Esophagus muscularis mucosa (tissue), 4 donors: ENCODE measurements at regions not wholly inside any gene's neighbourhood (a gene's known extent, or its start where the extent isn't known, plus 50 kb on each side); places are given as distances from the start of the nearest gene placed in this dataset.
A peak's percentile ranks its signal among the peaks of the same experiment; 100 is the strongest.
"Not testable (repeated sequence)": the region's sequence is repeated elsewhere in the genome, so short reads cannot be mapped to it uniquely, and the experiment has no call there.

ENCODE experiments used
- DNase-seq: peaks from one replicate; pipeline ENCODE4 v3.0.0-alpha.2; 2017; ENCODE audit errors: extremely low spot score
- H3K27ac ChIP-seq, 4 donors: fragments of 200-600 bp; sonication (generic); replicated peaks in 1 of 4; 1 replicate in 3 of 4; 2 replicates in 1 of 4; pipeline ENCODE4 v1.5.1; 2016 to 2019; ENCODE audit warnings: mild to moderate bottlenecking in 1 of 4
- H3K27me3 ChIP-seq, 4 donors: fragments of 200-600 bp; sonication (generic); one replicate each; pipeline versions ENCODE4 v1.5.1 to v1.6.0; 2016 to 2019
- H3K36me3 ChIP-seq, 4 donors: fragments of 200-600 bp; sonication (generic); one replicate each; pipeline ENCODE4 v1.5.1; 2016 to 2019
- H3K4me1 ChIP-seq, 4 donors: fragments of 200-600 bp; sonication (generic); one replicate each; pipeline ENCODE4 v1.5.1; 2016 to 2019
- H3K4me3 ChIP-seq, 4 donors: fragments of 200-600 bp; sonication (generic); 1 replicate in 2 of 4; 2 replicates in 2 of 4; pipeline ENCODE4 v1.5.1; 2016 to 2019; ENCODE audit warnings: mild to moderate bottlenecking in 4 of 4, moderate library complexity in 1 of 4
- H3K9me3 ChIP-seq, 4 donors: fragments of 200-600 bp; sonication (generic); 1 replicate in 3 of 4; 2 replicates in 1 of 4; pipeline ENCODE4 v1.5.1; 2016 to 2019
- CTCF ChIP-seq, 3 experiments: fragments of 200-600 bp in 2 of 3; fragments of 450-650 bp in 1 of 3; sonication (generic) in 2 of 3; IDR thresholded peaks; one replicate each; pipeline ENCODE4 v1.5.1; 2017 to 2019; ENCODE audit warnings: antibody characterized with exemption in 3 of 3, mild to moderate bottlenecking in 2 of 3, moderate library complexity in 1 of 3
- WGBS: methylation state at CpG from one replicate; pipeline ENCODE4 v1.1.5; 2018; 5-methylcytosine and 5-hydroxymethylcytosine counted together
- intact Hi-C: fragments of 100-400 bp; cut with DNase I; formaldehyde crosslinking; loops from one replicate; pipeline ENCODE4 v1.15.1; 2023
- small RNA-seq, 3 donors: library from RNA; depleted of rRNA; stranded (forward); fragments of <200 nt; gene quantifications; one replicate each; pipeline ENCODE3, GENCODE V24; 2016

DNA sequence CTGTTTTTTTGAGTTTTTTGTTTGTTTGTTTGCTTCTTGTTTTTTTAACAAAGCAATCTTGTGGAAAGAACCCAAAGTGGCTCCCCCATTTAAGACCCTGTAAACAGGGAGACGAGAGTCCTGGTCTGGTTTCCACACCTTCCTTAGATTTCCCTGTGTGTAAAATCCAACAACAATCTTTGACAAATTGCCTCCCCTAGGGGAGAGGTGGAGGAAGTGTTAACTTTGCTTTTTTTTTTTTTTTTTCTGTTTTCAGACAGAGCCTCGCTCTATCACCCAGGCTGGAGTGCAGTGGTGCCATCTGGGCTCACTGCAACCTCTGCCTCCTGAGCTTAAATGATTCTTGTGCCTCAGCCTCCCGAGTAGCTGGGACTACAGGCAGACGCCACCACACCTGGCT, 136.0 kb downstream of the OTOP1 start:
- H3K27ac ChIP-seq, DNase-seq, intact Hi-C loops, H3K4me1 ChIP-seq, H3K4me3 ChIP-seq, H3K36me3 ChIP-seq, H3K9me3 ChIP-seq: not testable (repeated sequence)
- 30% methylated on average over 4 of the region's 4 CpGs for WGBS
- peaks cover 0 to 10% (median 0%) of the 10 kb centered on the region in 4 donors for H3K27me3 ChIP-seq

DNA sequence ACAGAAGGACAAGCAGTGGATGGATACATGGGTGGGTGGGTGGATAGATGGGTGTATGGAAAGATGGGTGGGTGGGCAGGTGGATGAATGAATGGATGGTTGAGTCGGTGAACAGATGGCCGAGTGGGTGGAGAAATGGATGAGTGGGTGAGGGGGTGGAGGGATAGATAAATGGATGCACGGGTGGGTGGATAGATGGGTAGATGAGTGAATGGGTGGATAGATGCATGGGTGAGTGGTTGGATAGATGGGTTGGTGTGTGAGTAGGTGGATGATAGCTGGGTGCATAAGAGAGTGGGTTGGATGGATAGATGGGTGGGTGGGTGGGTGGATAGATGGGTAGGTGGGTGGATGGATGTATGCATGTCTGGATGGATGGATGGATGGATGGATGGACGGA, 134.6 kb downstream of the OTOP1 start:
- 55% methylated on average over 4 of the region's 4 CpGs for WGBS
- H3K4me3 ChIP-seq, intact Hi-C loops, H3K4me1 ChIP-seq, H3K36me3 ChIP-seq, H3K27ac ChIP-seq, DNase-seq, H3K9me3 ChIP-seq: not testable (repeated sequence)
- H3K27me3 ChIP-seq: peaks cover 0 to 10% (median 0%) of the 10 kb centered on the region in 4 donors

DNA sequence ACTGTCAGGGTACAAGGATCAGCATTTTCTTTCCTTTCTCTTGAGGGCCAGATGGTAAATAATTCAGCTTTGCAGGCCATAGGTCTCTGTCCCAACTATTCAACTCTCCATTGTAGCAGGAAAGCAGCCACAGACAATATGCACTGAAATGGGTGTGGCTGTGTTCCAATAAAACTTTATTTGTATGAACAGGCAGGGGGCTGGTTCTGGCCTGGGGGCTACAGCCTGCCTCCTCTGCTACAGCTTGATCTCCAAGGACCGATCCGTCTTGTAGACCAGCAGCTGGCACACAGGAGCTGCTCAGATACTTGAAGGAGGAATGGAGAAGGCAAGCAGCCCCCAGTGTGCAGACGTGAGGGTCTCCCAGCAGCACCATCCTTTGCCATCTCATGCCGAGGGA, 127.1 kb downstream of the OTOP1 start:
- H3K27me3 ChIP-seq, H3K36me3 ChIP-seq, intact Hi-C loops, H3K4me3 ChIP-seq, H3K27ac ChIP-seq, H3K9me3 ChIP-seq, DNase-seq, H3K4me1 ChIP-seq: not testable (repeated sequence)
- 31% methylated on average over 2 of the region's 4 CpGs for WGBS

- Histone ChIP-seq H3K4me3 (peak overlapping the region; percentile 47 to 60 (median 50)), H3K27me3 (peaks cover 0 to 45% (median 0%) of the 10 kb centered on the region in 4 donors), H3K4me1 (peaks cover 0 to 13% (median 9%) of the 10 kb centered on the region in 4 donors)
- intact Hi-C loops, DNase-seq, H3K27ac ChIP-seq, H3K9me3 ChIP-seq, H3K36me3 ChIP-seq: not testable (repeated sequence)
- WGBS: no CpG with 5 or more reads among the region's 36 CpGs
Observed at GRCh38 chr4:4106923-4107322, 119.8 kb downstream of the OTOP1 start.

- WGBS: 39% methylated on average over 6 of the region's 52 CpGs
- DNase-seq, intact Hi-C loops, H3K9me3 ChIP-seq, H3K27ac ChIP-seq, H3K36me3 ChIP-seq: not testable (repeated sequence)
- peak; percentile 63 to 81 (median 66) for TF ChIP-seq CTCF (IDR thresholded peaks at IDR 0.05)
- Histone ChIP-seq H3K4me1 (peaks cover 0 to 13% (median 9%) of the 10 kb centered on the region in 4 donors), H3K27me3 (peaks cover 0 to 45% (median 0%) of the 10 kb centered on the region in 4 donors), H3K4me3 (peak overlapping the region; percentile 47 to 60 (median 50))
Observed at GRCh38 chr4:4107411-4108107, 119.2 kb downstream of the OTOP1 start.

DNA sequence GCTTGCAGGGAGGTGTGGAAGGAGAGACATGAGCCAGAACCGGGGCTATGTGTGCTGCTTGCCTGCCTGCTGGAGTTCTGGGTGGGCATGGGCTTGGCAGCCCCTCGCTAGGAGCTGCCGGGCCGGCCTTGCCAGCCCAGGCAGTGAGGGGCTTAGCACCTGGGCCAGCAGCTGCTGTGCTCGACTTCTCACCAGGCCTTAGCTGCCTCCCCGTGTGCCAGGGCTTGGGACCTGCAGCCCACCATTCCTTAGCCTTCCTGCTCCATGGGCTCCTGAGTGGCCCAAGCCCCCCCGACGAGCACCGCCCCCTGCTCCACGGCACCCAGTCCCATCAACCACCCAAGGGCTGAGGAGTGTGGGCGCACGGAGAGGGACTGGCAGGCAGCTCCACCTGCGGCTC, 111.3 kb downstream of the OTOP1 start:
- H3K4me3 ChIP-seq, H3K4me1 ChIP-seq, H3K27ac ChIP-seq, H3K27me3 ChIP-seq, H3K36me3 ChIP-seq, intact Hi-C loops, DNase-seq, H3K9me3 ChIP-seq: not testable (repeated sequence)
- 100% methylated on average over 5 of the region's 13 CpGs for WGBS

GRCh38 chr4:4116901-4117300, 109.8 kb downstream of the OTOP1 start:
- intact Hi-C loops, H3K4me1 ChIP-seq, H3K36me3 ChIP-seq, H3K27ac ChIP-seq, DNase-seq, H3K27me3 ChIP-seq, H3K4me3 ChIP-seq, H3K9me3 ChIP-seq: not testable (repeated sequence)
- no CpG with 5 or more reads among the region's 1 CpG for WGBS

- H3K27me3 ChIP-seq: peaks cover 0 to 18% (median 0%) of the 10 kb centered on the region in 4 donors
- H3K36me3 ChIP-seq, H3K27ac ChIP-seq, H3K4me3 ChIP-seq, DNase-seq, intact Hi-C loops, H3K9me3 ChIP-seq, H3K4me1 ChIP-seq: not testable (repeated sequence)
- WGBS: no CpG with 5 or more reads among the region's 8 CpGs
Observed at GRCh38 chr4:4134368-4134767, 92.4 kb downstream of the OTOP1 start.

GRCh38 chr4:4136621-4137020, 90.1 kb downstream of the OTOP1 start:
- DNase-seq: not testable (repeated sequence)
- WGBS: no CpG with 5 or more reads among the region's 9 CpGs

More at GRCh38 chr4:4136621-4137020, 90.1 kb downstream of the OTOP1 start:
- H3K9me3 ChIP-seq, H3K36me3 ChIP-seq, H3K4me3 ChIP-seq, H3K4me1 ChIP-seq, intact Hi-C loops, H3K27ac ChIP-seq, H3K27me3 ChIP-seq: not testable (repeated sequence)

Small RNA genes lying in the stretch of these regions (small RNA-seq; reads per million reads assigned to genes)
- 0 reads per million in 3 donors for gene AC116562.3
